GM18517 (cell line): ENCODE measurements at regions not wholly inside any gene's neighbourhood (a gene's known extent, or its start where the extent isn't known, plus 50 kb on each side); places are given as distances from the start of the nearest gene placed in this dataset.
"Not testable (repeated sequence)": the region's sequence is repeated elsewhere in the genome, so short reads cannot be mapped to it uniquely, and the experiment has no call there.

Source experiments
- ATAC-seq: cut with Tn5 transposase; IDR thresholded peaks from one replicate; pipeline ENCODE4 v1.9.1; 2021; ENCODE audit warnings: mild to moderate bottlenecking, moderate library complexity; ENCODE audit not compliant: unreplicated experiment

GRCh38 chr1:189036628-189037027 is 1441.0 kb downstream of the BRINP3 start:
- ATAC-seq: no peak

- ATAC-seq: no peak
These were observed 1431.5 kb downstream of the BRINP3 start for GRCh38 chr1:189046127-189046526.

- no peak for ATAC-seq
These were observed 1392.9 kb downstream of the BRINP3 start for GRCh38 chr1:189084811-189085210.

- ATAC-seq: no peak
These were observed 1373.7 kb downstream of the BRINP3 start for GRCh38 chr1:189103956-189104355.

GRCh38 chr1:189117072-189117770 is 1360.4 kb downstream of the BRINP3 start:
- ATAC-seq: no peak

GRCh38 chr1:189121941-189122340 is 1355.7 kb downstream of the BRINP3 start:
- no peak for ATAC-seq

GRCh38 chr1:189125694-189126093 is 1352.0 kb downstream of the BRINP3 start:
- no peak for ATAC-seq

GRCh38 chr1:189131576-189131975 is 1346.1 kb downstream of the BRINP3 start:
- ATAC-seq: no peak

- ATAC-seq: not testable (repeated sequence)
These were observed 1337.9 kb downstream of the BRINP3 start for GRCh38 chr1:189139748-189140147.

GRCh38 chr1:189141056-189141455 is 1336.6 kb downstream of the BRINP3 start:
- no peak for ATAC-seq

- ATAC-seq: no peak
These were observed 1327.9 kb downstream of the BRINP3 start for GRCh38 chr1:189149547-189150375.

- ATAC-seq: no peak
These were observed 1327.0 kb downstream of the BRINP3 start for GRCh38 chr1:189150624-189151023.

- ATAC-seq: no peak
These were observed 1326.3 kb downstream of the BRINP3 start for GRCh38 chr1:189151361-189151760.

- no peak for ATAC-seq
These were observed 1325.0 kb downstream of the BRINP3 start for GRCh38 chr1:189152685-189153084.

- ATAC-seq: no peak
These were observed 1319.5 kb downstream of the BRINP3 start for GRCh38 chr1:189158155-189158554.

- ATAC-seq: no peak
These were observed 1301.8 kb downstream of the BRINP3 start for GRCh38 chr1:189175889-189176288.

GRCh38 chr1:189180057-189180456 is 1297.6 kb downstream of the BRINP3 start:
- ATAC-seq: no peak

- no peak for ATAC-seq
These were observed 1292.6 kb downstream of the BRINP3 start for GRCh38 chr1:189185097-189185496.

GRCh38 chr1:189192741-189193520 is 1284.7 kb downstream of the BRINP3 start:
- ATAC-seq: no peak

- no peak for ATAC-seq
These were observed 1271.8 kb downstream of the BRINP3 start for GRCh38 chr1:189205863-189206262.

- ATAC-seq: no peak
These were observed 1271.0 kb downstream of the BRINP3 start for GRCh38 chr1:189206617-189207016.
